SJSA1 (cell line): ENCODE measurements at regions not wholly inside any gene's neighbourhood (a gene's known extent, or its start where the extent isn't known, plus 50 kb on each side); places are given as distances from the start of the nearest gene placed in this dataset.
"Not testable (repeated sequence)": the region's sequence is repeated elsewhere in the genome, so short reads cannot be mapped to it uniquely, and the experiment has no call there.

Experiments used
- DNase-seq, 2 experiments: peaks; one replicate each; pipeline ENCODE4 v3.0.0-alpha.2; 2015 to 2020; ENCODE audit warnings: low spot score in 2 of 2, low read depth in 1 of 2
- H3K27ac ChIP-seq: fragments of 250-450 bp; sonication (Bioruptor Pico); 2 replicates; pipeline ENCODE4 v1.5.1; 2020; ENCODE audit warnings: mild to moderate bottlenecking, moderate library complexity
- H3K27me3 ChIP-seq: fragments of 250-450 bp; sonication (Bioruptor Pico); replicated peaks from 2 replicates; pipeline ENCODE4 v1.5.1; 2020; ENCODE audit warnings: mild to moderate bottlenecking, moderate library complexity
- H3K36me3 ChIP-seq: fragments of 250-450 bp; sonication (Bioruptor Pico); 2 replicates; pipeline ENCODE4 v1.5.1; 2020; ENCODE audit warnings: mild to moderate bottlenecking
- H3K4me1 ChIP-seq: fragments of 250-450 bp; sonication (Bioruptor Pico); replicated peaks from 2 replicates; pipeline ENCODE4 v1.6.1; 2021; ENCODE audit warnings: mild to moderate bottlenecking
- H3K4me3 ChIP-seq: fragments of 250-450 bp; sonication (Bioruptor Pico); 2 replicates; pipeline ENCODE4 v1.5.1; 2020; ENCODE audit warnings: mild to moderate bottlenecking
- H3K9me3 ChIP-seq: fragments of 250-450 bp; sonication (Bioruptor Pico); replicated peaks from 2 replicates; pipeline ENCODE4 v1.5.1; 2020; ENCODE audit warnings: mild to moderate bottlenecking

DNA sequence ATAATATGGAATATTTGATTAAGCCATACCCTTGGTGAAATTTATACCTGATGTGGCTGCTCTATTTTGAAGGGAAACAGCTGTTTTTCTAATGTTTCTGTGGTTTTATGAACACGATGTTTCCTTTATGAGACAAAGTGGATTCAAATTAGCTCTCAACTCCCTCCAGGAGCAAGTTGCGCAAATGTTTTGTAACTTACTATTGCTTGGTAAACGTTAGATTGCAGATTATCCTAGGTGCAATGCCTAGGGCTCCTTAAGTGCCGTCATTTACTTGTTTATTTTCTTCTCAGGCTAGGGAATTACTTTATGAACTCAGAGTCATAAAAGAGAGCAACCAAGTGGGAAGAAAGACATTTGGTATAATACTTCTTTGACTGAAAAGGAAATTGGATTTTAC, 763.1 kb downstream of the TAF11L14 start:
- no peaks in the 10 kb centered on the region for H3K4me1 ChIP-seq
- no peaks in the 10 kb centered on the region for H3K27me3 ChIP-seq
- H3K27ac ChIP-seq = no peak overlapping the region
- no peak overlapping the region for H3K4me3 ChIP-seq
- H3K9me3 ChIP-seq = no peaks in the 10 kb centered on the region
- H3K36me3 ChIP-seq = no peaks in the 10 kb centered on the region
- DNase-seq = no peak

DNA sequence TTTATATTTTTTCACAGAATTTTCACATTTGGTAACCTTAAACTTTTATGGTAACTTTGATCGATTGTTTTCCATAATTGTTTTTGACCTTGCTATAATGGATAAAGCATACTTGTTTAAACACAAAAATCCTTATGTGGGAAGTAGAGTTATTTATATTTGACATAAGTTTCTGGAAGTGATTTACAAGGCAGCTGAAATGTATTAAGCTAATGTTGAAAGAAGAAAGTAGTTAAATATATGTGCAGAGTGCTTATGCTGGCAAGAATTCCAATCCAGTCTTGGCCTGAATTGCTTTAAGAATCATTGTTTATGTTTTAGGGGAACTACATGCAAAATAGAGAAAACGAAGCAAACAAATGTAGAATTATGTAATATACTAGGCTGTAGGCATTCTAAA, 763.6 kb downstream of the TAF11L14 start:
- no peaks in the 10 kb centered on the region for H3K9me3 ChIP-seq
- no peak for DNase-seq
- H3K27ac ChIP-seq = no peak overlapping the region
- H3K27me3 ChIP-seq = no peaks in the 10 kb centered on the region
- H3K4me1 ChIP-seq = no peaks in the 10 kb centered on the region
- no peak overlapping the region for H3K4me3 ChIP-seq
- H3K36me3 ChIP-seq = no peaks in the 10 kb centered on the region

DNA sequence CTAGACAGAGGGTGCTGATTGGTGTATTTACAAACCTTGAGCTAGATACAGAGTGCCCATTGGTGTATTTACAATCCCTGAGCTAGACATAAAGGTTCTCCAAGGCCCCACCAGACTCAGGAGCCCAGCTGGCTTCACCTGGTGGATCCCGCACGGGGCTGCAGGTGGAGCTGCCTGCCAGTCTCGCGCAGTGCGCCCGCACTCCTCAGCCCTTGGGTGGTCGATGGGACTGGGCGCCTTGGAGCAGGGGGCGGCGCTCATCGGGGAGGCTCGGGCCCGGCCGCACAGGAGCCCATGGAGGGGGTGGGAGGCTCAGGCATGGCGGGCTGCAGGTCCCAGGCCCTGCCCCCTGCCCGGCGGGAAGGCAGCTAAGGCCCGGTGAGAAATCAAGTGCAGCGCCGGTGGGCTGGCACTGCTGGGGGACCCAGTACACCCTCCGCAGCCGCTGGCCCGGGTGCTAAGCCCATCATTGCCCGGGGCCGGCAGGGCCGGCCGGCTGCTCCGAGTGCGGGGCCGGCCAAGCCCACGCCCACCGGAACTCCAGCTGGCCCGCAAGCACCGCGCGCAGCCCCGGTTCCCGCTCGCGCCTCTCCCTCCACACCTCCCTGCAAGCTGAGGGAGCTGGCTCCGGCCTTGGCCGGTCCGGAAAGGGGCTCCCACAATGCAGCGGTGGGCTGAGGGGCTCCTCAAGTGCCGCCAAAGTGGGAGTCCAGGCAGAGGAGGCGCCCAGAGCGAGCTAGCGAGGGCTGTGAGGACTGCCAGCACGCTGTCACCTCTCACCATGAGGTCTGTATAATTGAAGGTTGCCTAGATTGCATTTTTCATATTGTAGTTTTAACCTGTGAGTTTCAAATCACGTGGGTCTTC, 765.4 kb downstream of the TAF11L14 start:
- H3K36me3 ChIP-seq, H3K4me1 ChIP-seq, H3K27ac ChIP-seq, H3K9me3 ChIP-seq, H3K27me3 ChIP-seq, DNase-seq, H3K4me3 ChIP-seq: not testable (repeated sequence)

DNA sequence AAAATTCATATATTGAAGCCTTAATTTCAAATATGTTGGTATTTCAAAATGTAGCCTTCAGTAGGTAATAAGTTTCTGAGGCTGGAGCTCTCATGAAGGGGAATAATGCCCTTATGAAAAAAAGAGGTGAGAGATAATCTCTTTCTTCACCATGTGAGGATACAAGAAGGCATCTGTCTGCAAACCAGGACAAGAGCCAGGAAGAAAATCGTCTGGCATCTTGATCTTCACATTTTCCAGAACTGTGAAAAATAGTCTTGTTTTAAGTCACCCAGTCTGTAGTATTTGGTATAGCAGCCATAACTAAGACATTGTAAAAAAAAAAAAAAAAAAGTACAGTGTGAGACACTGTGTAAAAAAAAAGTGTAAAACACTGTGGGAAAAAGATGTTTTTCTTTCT, 768.9 kb downstream of the TAF11L14 start:
- Histone ChIP-seq H3K4me1 (no peaks in the 10 kb centered on the region), H3K9me3 (no peaks in the 10 kb centered on the region), H3K4me3 (no peak overlapping the region), H3K27ac (no peak overlapping the region), H3K36me3 (no peaks in the 10 kb centered on the region), H3K27me3 (no peaks in the 10 kb centered on the region)
- DNase-seq = no peak

DNA sequence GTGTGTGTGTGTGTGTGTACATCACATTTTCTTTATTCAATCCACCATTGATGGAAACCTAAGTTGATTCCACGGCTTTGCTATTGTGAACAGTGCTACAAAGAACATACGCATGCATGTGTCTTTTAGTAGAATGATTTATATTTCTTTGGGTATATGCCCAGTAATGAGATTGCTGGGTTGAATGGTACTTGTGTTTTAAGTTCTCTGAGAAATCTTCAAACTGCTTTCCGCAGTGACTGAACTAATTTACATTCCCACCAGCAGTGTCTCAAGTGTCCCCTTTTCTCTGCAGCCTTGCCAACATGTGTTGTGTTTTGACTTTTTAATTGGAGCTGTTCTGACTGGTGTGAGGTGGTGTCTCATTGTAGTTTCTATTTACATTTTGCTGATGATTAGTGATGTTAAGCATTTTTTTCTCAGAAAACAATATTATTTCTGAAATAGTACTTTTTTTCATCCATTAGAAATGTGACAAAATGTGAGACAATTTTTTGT, 769.7 kb downstream of the TAF11L14 start:
- H3K4me1 ChIP-seq = no peaks in the 10 kb centered on the region
- no peak overlapping the region for H3K27ac ChIP-seq
- H3K9me3 ChIP-seq = no peaks in the 10 kb centered on the region

DNA sequence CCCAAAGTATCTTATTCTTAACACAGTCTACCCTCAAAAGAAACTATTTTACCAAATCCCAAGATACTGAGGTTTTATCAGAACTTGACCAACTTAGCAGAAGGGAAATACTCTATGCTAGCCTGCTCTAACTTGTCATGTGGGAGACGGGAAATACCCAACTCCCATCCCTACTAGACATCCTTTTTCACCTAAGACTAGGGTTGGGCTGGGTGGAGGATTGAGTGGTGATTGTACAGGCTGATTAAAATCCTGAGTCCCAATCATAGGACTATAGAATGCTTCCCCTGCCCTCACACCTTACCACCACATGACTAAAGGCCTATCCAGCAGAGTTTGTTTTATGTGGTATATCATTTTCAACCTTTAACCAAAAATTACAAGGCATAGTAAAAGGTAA, 786.5 kb downstream of the TAF11L14 start:
- Histone ChIP-seq H3K27me3 (no peaks in the 10 kb centered on the region), H3K4me3 (no peak overlapping the region), H3K4me1 (no peaks in the 10 kb centered on the region), H3K27ac (no peak overlapping the region), H3K36me3 (no peaks in the 10 kb centered on the region), H3K9me3 (no peaks in the 10 kb centered on the region)
- DNase-seq = no peak

More for the DNA sequence above, 769.7 kb downstream of the TAF11L14 start:
- no peak for DNase-seq
- Histone ChIP-seq H3K27me3 (no peaks in the 10 kb centered on the region), H3K36me3 (no peaks in the 10 kb centered on the region), H3K4me3 (no peak overlapping the region)

DNA sequence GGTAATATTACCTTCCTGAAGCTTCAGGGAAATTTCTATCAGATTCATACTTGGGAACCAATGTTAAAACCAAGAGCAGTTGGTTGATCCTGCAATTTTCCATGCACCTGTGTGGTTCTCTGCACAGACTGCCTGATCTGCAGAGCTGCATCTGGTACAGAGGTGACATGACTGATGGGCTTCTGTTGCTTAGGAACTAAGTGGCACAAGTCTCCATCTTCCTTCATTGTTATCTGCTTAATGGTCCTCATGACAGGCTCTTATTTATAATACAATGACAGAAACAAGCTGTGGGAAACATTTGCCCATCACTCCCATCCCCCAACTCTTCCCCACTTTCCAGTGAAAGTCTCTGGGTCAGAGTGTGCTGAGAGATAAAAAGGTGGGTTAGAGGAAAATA, 799.1 kb downstream of the TAF11L14 start:
- H3K36me3 ChIP-seq = no peaks in the 10 kb centered on the region
- DNase-seq = no peak
- no peaks in the 10 kb centered on the region for H3K9me3 ChIP-seq
- H3K27ac ChIP-seq = no peak overlapping the region
- H3K4me3 ChIP-seq = no peak overlapping the region
- no peaks in the 10 kb centered on the region for H3K4me1 ChIP-seq
- H3K27me3 ChIP-seq = no peaks in the 10 kb centered on the region

DNA sequence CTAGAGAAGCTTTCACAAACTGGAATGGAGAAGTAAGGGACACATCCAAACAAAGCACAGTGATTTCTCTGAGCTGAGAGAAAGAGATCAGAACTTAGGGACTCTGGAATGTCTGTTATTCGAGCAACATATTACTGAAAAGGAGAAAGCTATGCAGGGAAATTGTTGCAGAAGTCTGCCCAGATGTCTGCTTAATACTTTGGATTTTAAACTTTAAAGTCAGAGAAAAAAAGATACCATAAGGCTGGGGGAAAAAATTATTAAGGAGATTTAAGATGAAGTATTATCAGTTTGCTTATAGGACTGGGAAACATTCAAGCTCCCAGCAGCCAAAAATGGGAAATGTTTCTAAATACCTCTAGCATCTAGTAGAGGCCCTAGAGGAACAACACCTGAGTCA, 803.9 kb downstream of the TAF11L14 start:
- Histone ChIP-seq H3K36me3 (no peaks in the 10 kb centered on the region), H3K27me3 (no peaks in the 10 kb centered on the region), H3K4me3 (no peak overlapping the region), H3K27ac (no peak overlapping the region), H3K9me3 (no peaks in the 10 kb centered on the region), H3K4me1 (no peaks in the 10 kb centered on the region)
- DNase-seq = no peak

DNA sequence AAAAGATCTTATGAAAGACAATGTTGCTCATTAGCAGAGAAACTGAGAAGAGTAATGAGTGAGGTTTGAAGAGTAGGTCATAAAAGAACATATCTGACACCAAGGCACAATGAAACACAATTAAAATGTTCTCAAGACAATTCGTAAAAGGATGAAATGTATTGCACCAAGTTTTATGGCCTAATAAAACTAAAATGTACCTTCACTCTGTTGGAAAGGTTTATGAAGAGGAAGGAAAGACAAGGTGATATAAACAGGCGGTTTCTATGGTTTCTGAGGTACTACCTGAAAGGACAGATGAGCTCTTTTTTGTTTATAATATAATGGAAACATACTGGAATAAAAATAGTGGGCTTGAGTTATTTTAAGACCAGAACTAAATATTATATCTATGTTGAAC, 821.3 kb downstream of the TAF11L14 start:
- Histone ChIP-seq H3K4me3 (no peak overlapping the region), H3K27ac (no peak overlapping the region), H3K27me3 (no peaks in the 10 kb centered on the region), H3K9me3 (no peaks in the 10 kb centered on the region; the same call in 1 of the 2 replicates), H3K4me1 (no peaks in the 10 kb centered on the region), H3K36me3 (no peaks in the 10 kb centered on the region)
- no peak for DNase-seq

DNA sequence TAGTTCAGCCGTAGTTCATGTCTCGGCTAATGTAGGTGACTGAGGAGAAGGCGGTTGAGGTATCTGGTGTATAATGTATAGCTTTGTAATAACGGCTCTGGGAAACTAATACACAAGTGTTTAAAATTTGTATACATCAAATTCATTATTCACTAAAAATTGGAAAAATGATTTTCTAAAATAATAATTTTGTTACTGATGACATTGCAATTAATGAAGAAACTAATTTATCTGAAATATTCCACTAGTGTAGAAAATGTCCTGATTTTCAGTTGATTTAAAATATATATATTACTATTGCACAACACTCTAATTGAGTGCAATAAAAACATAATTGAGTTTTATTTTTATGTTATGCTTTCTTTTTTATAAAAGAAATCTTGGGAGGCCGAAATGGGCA, 823.0 kb downstream of the TAF11L14 start:
- DNase-seq = no peak
- Histone ChIP-seq H3K4me1 (no peaks in the 10 kb centered on the region), H3K27ac (no peak overlapping the region), H3K9me3 (peaks cover 4% of the 10 kb centered on the region; the same call in 1 of the 2 replicates), H3K36me3 (no peaks in the 10 kb centered on the region), H3K4me3 (no peak overlapping the region), H3K27me3 (no peaks in the 10 kb centered on the region)

DNA sequence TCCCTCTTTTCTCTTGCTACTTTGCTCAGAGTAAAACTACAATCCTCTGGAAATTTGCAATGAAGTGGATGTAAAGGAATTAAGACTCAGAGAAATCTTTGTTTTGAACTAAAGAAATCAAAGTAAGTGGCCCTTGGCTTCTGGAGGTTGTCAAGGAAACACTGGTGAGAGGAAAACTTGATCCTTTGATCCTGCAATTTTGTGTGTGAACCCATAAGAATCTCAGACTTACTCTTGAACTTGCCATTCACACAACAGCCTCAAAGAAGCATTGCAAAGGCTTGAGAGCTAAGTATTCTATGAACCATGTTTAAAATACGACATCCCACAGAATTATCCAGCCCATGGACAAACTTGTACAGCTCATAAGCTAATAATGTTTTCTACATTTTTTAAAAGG, 827.5 kb downstream of the TAF11L14 start:
- H3K9me3 ChIP-seq = peaks cover 4% of the 10 kb centered on the region; the same call in 1 of the 2 replicates
- H3K27ac ChIP-seq = no peak overlapping the region
- DNase-seq = no peak
- H3K36me3 ChIP-seq = no peaks in the 10 kb centered on the region
- no peaks in the 10 kb centered on the region for H3K27me3 ChIP-seq
- no peaks in the 10 kb centered on the region for H3K4me1 ChIP-seq
- H3K4me3 ChIP-seq = no peak overlapping the region

DNA sequence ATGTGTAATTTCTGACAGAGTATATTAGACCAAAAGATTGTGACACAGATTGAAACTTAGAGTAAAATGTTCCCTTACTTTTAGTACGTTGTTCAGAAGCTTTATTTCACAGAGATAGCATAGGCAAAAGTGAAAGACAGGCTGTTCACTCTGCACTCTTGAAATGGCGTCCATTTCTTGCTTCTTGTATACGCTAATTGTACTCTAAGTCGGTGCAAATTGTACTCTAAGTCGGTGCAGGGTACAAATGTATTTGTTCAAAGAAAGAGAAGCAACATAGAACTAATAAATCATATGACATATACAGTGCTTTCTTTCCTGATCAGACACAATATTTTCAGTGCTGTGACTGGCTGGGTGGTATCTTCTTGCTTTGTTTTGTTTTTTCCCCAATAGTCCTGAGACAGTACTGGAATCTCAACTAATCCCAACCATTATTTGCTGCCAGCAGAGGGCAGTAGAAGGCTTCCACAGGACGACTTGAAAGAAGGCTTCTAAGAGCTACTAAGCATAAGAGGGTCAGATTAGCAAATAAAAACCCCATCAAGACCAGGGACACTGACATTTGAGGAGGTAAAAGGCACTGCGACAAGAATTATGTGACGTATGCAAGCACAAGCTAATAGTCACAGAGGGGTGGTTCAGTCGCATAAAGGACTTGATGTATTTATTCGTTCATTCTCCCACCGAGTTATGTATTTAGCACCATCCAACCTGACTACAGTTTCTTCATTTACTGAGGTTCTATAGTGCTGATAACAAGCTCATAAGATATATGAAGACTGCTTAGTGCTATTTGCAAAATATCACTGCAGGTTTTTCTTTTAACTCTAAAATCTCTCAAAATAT, 831.8 kb downstream of the TAF11L14 start:
- H3K4me1 ChIP-seq = no peaks in the 10 kb centered on the region
- H3K4me3 ChIP-seq = no peak overlapping the region
- H3K27ac ChIP-seq = no peak overlapping the region
- H3K9me3 ChIP-seq = peaks cover 4% of the 10 kb centered on the region; the same call in 1 of the 2 replicates
- peak; percentile 47 to 61 for DNase-seq
- no peaks in the 10 kb centered on the region for H3K27me3 ChIP-seq
- H3K36me3 ChIP-seq = no peaks in the 10 kb centered on the region

DNA sequence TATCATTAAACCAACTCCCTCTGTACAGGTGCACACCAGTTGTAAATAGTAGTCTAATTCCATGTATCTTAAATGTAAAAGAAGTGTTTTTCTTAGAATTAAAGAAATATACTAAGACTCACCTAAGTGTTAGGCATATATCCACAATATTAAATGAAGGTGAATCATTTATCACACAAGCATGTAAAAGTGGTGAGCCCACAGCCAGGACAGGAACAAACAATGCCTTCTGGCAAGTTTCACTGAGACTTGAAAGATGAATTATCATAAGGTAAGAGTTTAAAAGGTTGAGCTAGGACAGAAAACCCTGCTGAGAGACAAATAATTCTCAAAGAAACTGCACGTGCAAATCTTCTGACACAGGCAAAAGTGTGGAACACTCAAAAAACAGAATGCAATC, 832.5 kb downstream of the TAF11L14 start:
- DNase-seq = no peak
- H3K27ac ChIP-seq = no peak overlapping the region
- H3K4me1 ChIP-seq = no peaks in the 10 kb centered on the region
- H3K36me3 ChIP-seq = no peaks in the 10 kb centered on the region
- no peak overlapping the region for H3K4me3 ChIP-seq
- no peaks in the 10 kb centered on the region for H3K27me3 ChIP-seq
- peaks cover 3% of the 10 kb centered on the region; the same call in 1 of the 2 replicates for H3K9me3 ChIP-seq

DNA sequence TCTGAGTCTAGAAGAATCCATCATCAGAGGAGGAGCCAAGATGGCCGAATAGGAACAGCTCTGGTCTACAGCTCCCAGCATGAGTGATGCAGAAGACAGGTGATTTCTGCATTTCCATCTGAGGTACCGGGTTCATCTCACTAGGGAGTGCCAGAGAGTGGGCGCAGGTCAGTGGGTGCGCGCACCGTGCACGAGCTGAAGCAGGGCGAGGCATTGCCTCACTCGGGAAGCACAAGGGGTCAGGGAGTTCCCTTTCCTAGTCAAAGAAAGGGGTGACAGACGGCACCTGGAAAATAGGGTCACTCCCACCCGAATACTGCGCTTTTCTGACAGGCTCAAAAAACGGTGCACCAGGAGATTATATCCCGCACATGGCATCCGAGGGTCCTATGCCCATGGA, 837.5 kb downstream of the TAF11L14 start:
- not testable (repeated sequence) for H3K27me3 ChIP-seq, H3K36me3 ChIP-seq, H3K4me3 ChIP-seq, H3K9me3 ChIP-seq, DNase-seq, H3K4me1 ChIP-seq, H3K27ac ChIP-seq
